ENCODE measurements at regions not wholly inside any gene's neighbourhood (a gene's known extent, or its start where the extent isn't known, plus 50 kb on each side); places are given as distances from the start of the nearest gene placed in this dataset.

GRCh38 chr20:12252793-12253192, 335.1 kb downstream of the BTBD3 start:
- no peak for DNase-seq
- H2AFZ ChIP-seq (ENCODE audit: low read depth, low read length), result no peak overlapping the region
- no peak overlapping the region for H3K27ac ChIP-seq (ENCODE audit: low read length)
- H3K27me3 ChIP-seq (ENCODE audit: insufficient read depth, low read length, poor library complexity), result peaks cover 5% of the 10 kb centered on the region
- H3K79me2 ChIP-seq (ENCODE audit: insufficient read depth, low read length), result no peaks in the 10 kb centered on the region
- H4K20me1 ChIP-seq (ENCODE audit: insufficient read depth, low read length), result no peaks in the 10 kb centered on the region
- H3K9me3 ChIP-seq (ENCODE audit: insufficient read depth, low read length, severe bottlenecking), result no peaks in the 10 kb centered on the region
- TF ChIP-seq CTCF (IDR thresholded peaks at IDR 0.05; ENCODE audit: borderline replicate concordance, extremely low read depth, low read length, poor library complexity, severe bottlenecking), result no peak
- no peak for TF ChIP-seq EZH2 (IDR thresholded peaks at IDR 0.05; ENCODE audit: borderline replicate concordance, low read depth, low read length, severe bottlenecking)
- no peaks in the 10 kb centered on the region for H3K4me1 ChIP-seq (ENCODE audit: insufficient read depth, low read length)
- H3K9ac ChIP-seq (ENCODE audit: low read depth, low read length), result no peak overlapping the region
- H3K4me3 ChIP-seq (ENCODE audit: low read depth in 1 of 2, low read length in 2 of 2), result no peak overlapping the region
- H3K4me2 ChIP-seq (ENCODE audit: insufficient read depth, low read length), result no peak overlapping the region
- ATAC-seq (ENCODE audit: insufficient read depth, low read depth), result no peak
- no peaks in the 10 kb centered on the region for H3K36me3 ChIP-seq (ENCODE audit: insufficient read depth, low read length)

- H3K79me2 ChIP-seq (ENCODE audit: insufficient read depth, low read length), result no peaks in the 10 kb centered on the region
- DNase-seq, result no peak
- H3K9ac ChIP-seq (ENCODE audit: low read depth, low read length), result no peak overlapping the region
Measured at GRCh38 chr20:12255461-12255970, 337.8 kb downstream of the BTBD3 start.

GRCh38 chr20:12256806-12257205, 339.1 kb downstream of the BTBD3 start:
- H3K79me2 ChIP-seq (ENCODE audit: insufficient read depth, low read length), result no peaks in the 10 kb centered on the region
- no peak overlapping the region for H2AFZ ChIP-seq (ENCODE audit: low read depth, low read length)
- H3K4me1 ChIP-seq (ENCODE audit: insufficient read depth, low read length), result no peaks in the 10 kb centered on the region
- H3K27me3 ChIP-seq (ENCODE audit: insufficient read depth, low read length, poor library complexity), result no peaks in the 10 kb centered on the region
- no peaks in the 10 kb centered on the region for H3K9me3 ChIP-seq (ENCODE audit: insufficient read depth, low read length, severe bottlenecking)
- H3K9ac ChIP-seq (ENCODE audit: low read depth, low read length), result no peak overlapping the region
- no peak overlapping the region for H3K27ac ChIP-seq (ENCODE audit: low read length)
- H3K36me3 ChIP-seq (ENCODE audit: insufficient read depth, low read length), result no peaks in the 10 kb centered on the region
- no peak overlapping the region for H3K4me3 ChIP-seq (ENCODE audit: low read depth in 1 of 2, low read length in 2 of 2)
- ATAC-seq (ENCODE audit: insufficient read depth, low read depth) (no peak), DNase-seq (no peak)
- TF ChIP-seq CTCF (IDR thresholded peaks at IDR 0.05; ENCODE audit: borderline replicate concordance, extremely low read depth, low read length, poor library complexity, severe bottlenecking), result no peak
- H4K20me1 ChIP-seq (ENCODE audit: insufficient read depth, low read length), result no peaks in the 10 kb centered on the region
- H3K4me2 ChIP-seq (ENCODE audit: insufficient read depth, low read length), result no peak overlapping the region

More at GRCh38 chr20:12255461-12255970, 337.8 kb downstream of the BTBD3 start:
- H3K36me3 ChIP-seq (ENCODE audit: insufficient read depth, low read length), result no peaks in the 10 kb centered on the region
- H3K9me3 ChIP-seq (ENCODE audit: insufficient read depth, low read length, severe bottlenecking), result no peaks in the 10 kb centered on the region
- H4K20me1 ChIP-seq (ENCODE audit: insufficient read depth, low read length), result no peaks in the 10 kb centered on the region
- H3K4me3 ChIP-seq (ENCODE audit: low read depth in 1 of 2, low read length in 2 of 2), result no peak overlapping the region
- no peak overlapping the region for H3K4me2 ChIP-seq (ENCODE audit: insufficient read depth, low read length)
- TF ChIP-seq CTCF (IDR thresholded peaks at IDR 0.05; ENCODE audit: borderline replicate concordance, extremely low read depth, low read length, poor library complexity, severe bottlenecking) (no peak), EZH2 (IDR thresholded peaks at IDR 0.05; ENCODE audit: borderline replicate concordance, low read depth, low read length, severe bottlenecking) (no peak)
- H3K27ac ChIP-seq (ENCODE audit: low read length), result no peak overlapping the region
- no peak overlapping the region for H2AFZ ChIP-seq (ENCODE audit: low read depth, low read length)
- H3K4me1 ChIP-seq (ENCODE audit: insufficient read depth, low read length), result no peaks in the 10 kb centered on the region
- no peaks in the 10 kb centered on the region for H3K27me3 ChIP-seq (ENCODE audit: insufficient read depth, low read length, poor library complexity)
- ATAC-seq (ENCODE audit: insufficient read depth, low read depth), result no peak

- Histone ChIP-seq H2AFZ (ENCODE audit: low read depth, low read length) (no peak overlapping the region), H3K4me2 (ENCODE audit: insufficient read depth, low read length) (no peak overlapping the region), H3K79me2 (ENCODE audit: insufficient read depth, low read length) (no peaks in the 10 kb centered on the region), H3K27ac (ENCODE audit: low read length) (no peak overlapping the region), H3K36me3 (ENCODE audit: insufficient read depth, low read length) (no peaks in the 10 kb centered on the region), H3K4me3 (ENCODE audit: low read depth in 1 of 2, low read length in 2 of 2) (no peak overlapping the region), H3K4me1 (ENCODE audit: insufficient read depth, low read length) (no peaks in the 10 kb centered on the region), H3K9ac (ENCODE audit: low read depth, low read length) (no peak overlapping the region), H3K27me3 (ENCODE audit: insufficient read depth, low read length, poor library complexity) (no peaks in the 10 kb centered on the region), H3K9me3 (ENCODE audit: insufficient read depth, low read length, severe bottlenecking) (no peaks in the 10 kb centered on the region), H4K20me1 (ENCODE audit: insufficient read depth, low read length) (no peaks in the 10 kb centered on the region)
- no peak for TF ChIP-seq CTCF (IDR thresholded peaks at IDR 0.05; ENCODE audit: borderline replicate concordance, extremely low read depth, low read length, poor library complexity, severe bottlenecking)
- TF ChIP-seq EZH2 (IDR thresholded peaks at IDR 0.05; ENCODE audit: borderline replicate concordance, low read depth, low read length, severe bottlenecking), result no peak
- ATAC-seq (ENCODE audit: insufficient read depth, low read depth) (no peak), DNase-seq (no peak)
Measured at GRCh38 chr20:12262747-12263146, 345.1 kb downstream of the BTBD3 start.
